Body of pancreas (tissue), 4 donors: ENCODE measurements at regions not wholly inside any gene's neighbourhood (a gene's known extent, or its start where the extent isn't known, plus 50 kb on each side); places are given as distances from the start of the nearest gene placed in this dataset.

ENCODE experiments used
- ATAC-seq: fragments of 150-250 bp; one replicate; pipeline ENCODE4 v1.9.1; 2016
- DNase-seq, 4 donors: peaks; one replicate each; pipeline ENCODE4 v3.0.0-alpha.2; 2019
- H3K27ac ChIP-seq, 4 donors: fragments of 200-600 bp; sonication (generic); 1 replicate in 3 of 4; 2 replicates in 1 of 4; pipeline versions ENCODE4 v1.5.1 to v1.6.1; 2016 to 2019; ENCODE audit warnings: mild to moderate bottlenecking in 1 of 4, mixed read lengths in 1 of 4, moderate library complexity in 1 of 4
- H3K27me3 ChIP-seq, 2 donors: fragments of 200-600 bp; sonication (generic); one replicate each; pipeline ENCODE4 v1.6.0; 2016; ENCODE audit warnings: mild to moderate bottlenecking in 1 of 2
- H3K36me3 ChIP-seq, 2 donors: fragments of 200-600 bp; sonication (generic); replicated peaks in 1 of 2; 2 replicates each; pipeline ENCODE4 v1.5.1; 2016; ENCODE audit warnings: low read depth in 2 of 2; ENCODE audit not compliant: insufficient read depth in 1 of 2
- H3K4me1 ChIP-seq: fragments of 200-600 bp; sonication (generic); one replicate; pipeline ENCODE4 v1.6.0; 2016
- H3K4me3 ChIP-seq, 2 donors: fragments of 200-600 bp; sonication (generic); 1 replicate in 1 of 2; 2 replicates in 1 of 2; pipeline ENCODE4 v1.5.1; 2016 to 2019
- H3K9me3 ChIP-seq, 3 donors: fragments of 200-600 bp; sonication (generic); 1 replicate in 2 of 3; 2 replicates in 1 of 3; pipeline ENCODE4 v1.5.1; 2016
- POLR2A ChIP-seq, 3 donors: fragments of 450-650 bp; IDR thresholded peaks; one replicate each; pipeline ENCODE4 v1.6.1; 2016; ENCODE audit warnings: antibody characterized with exemption in 3 of 3, mild to moderate bottlenecking in 2 of 3
- whole genome bisulfite sequencing, 2 donors: methylation state at CpG; one replicate each; pipeline ENCODE4 v1.1.5; 2017; 5-methylcytosine and 5-hydroxymethylcytosine counted together
- intact Hi-C: fragments of 100-400 bp; cut with DNase I; formaldehyde crosslinking; loops from one replicate; pipeline ENCODE4 v1.15.1; 2023
- TF ChIP-seq, protein P1 (sequence below), 7 experiments: fragments of 450-650 bp in 4 of 7; fragments of 200-600 bp in 3 of 7; sonication (generic) in 3 of 7; IDR thresholded peaks; one replicate each; pipeline ENCODE4 v1.5.1; 2016 to 2019; ENCODE audit warnings: antibody characterized with exemption in 7 of 7

DNA sequence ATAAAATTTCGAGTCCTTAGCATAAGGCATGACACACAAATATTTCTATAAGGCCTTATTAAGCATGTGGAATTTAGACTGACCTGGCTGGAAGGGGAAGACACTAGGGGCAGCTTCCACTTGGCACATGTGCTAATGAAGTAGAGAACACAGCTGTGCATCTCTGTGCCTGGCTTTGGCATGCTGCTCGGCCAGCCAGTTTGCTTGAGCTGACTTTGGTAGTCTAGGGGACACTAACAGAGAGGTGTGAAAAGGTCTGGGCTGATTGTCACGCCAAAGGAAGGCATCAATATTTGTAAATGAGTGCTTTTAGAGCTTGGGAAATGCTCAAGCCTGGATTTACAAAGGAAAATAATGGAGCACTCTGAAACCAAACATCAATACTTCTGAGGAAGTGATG is 723.7 kb downstream of the PRELID2 start:
- H3K36me3 ChIP-seq: no peaks in the 10 kb centered on the region
- no peaks in the 10 kb centered on the region for H3K4me1 ChIP-seq
- WGBS, 2 donors: 59 to 75% methylated on average over 3 of the region's 3 CpGs
- no peak overlapping the region for H3K4me3 ChIP-seq
- intact Hi-C loops: no loop called here
- DNase-seq (no peak), ATAC-seq (no peak)
- no peaks in the 10 kb centered on the region for H3K9me3 ChIP-seq
- no peak overlapping the region for H3K27ac ChIP-seq
- H3K27me3 ChIP-seq: no peaks in the 10 kb centered on the region
- TF ChIP-seq, protein P1, sequence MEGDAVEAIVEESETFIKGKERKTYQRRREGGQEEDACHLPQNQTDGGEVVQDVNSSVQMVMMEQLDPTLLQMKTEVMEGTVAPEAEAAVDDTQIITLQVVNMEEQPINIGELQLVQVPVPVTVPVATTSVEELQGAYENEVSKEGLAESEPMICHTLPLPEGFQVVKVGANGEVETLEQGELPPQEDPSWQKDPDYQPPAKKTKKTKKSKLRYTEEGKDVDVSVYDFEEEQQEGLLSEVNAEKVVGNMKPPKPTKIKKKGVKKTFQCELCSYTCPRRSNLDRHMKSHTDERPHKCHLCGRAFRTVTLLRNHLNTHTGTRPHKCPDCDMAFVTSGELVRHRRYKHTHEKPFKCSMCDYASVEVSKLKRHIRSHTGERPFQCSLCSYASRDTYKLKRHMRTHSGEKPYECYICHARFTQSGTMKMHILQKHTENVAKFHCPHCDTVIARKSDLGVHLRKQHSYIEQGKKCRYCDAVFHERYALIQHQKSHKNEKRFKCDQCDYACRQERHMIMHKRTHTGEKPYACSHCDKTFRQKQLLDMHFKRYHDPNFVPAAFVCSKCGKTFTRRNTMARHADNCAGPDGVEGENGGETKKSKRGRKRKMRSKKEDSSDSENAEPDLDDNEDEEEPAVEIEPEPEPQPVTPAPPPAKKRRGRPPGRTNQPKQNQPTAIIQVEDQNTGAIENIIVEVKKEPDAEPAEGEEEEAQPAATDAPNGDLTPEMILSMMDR (IDR thresholded peaks at IDR 0.05): no peak
- TF ChIP-seq POLR2A (IDR thresholded peaks at IDR 0.05): no peak

DNA sequence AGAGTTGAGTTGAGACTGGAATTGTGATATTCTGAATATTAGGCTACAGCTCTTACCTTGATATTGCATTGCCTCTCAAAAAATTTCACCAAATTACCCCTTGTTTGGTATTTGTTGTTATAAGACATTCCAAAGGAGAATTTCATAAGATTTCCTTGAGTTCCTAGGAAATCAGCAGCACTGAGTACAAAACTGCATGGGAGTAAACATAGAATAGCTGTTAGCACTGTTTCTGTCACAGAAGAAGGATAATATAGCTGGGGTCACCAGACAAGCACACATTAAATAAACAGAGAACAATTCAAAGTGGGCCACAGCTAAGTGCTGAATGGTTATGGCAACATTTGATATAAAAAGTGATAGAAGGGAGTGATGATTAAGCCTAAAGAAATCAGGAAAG is 724.3 kb downstream of the PRELID2 start:
- Histone ChIP-seq H3K36me3 (no peaks in the 10 kb centered on the region), H3K27me3 (no peaks in the 10 kb centered on the region), H3K27ac (no peak overlapping the region), H3K4me1 (no peaks in the 10 kb centered on the region), H3K4me3 (no peak overlapping the region), H3K9me3 (no peaks in the 10 kb centered on the region)
- ATAC-seq (no peak), DNase-seq (no peak)
- TF ChIP-seq POLR2A (IDR thresholded peaks at IDR 0.05): no peak
- TF ChIP-seq, protein P1 (IDR thresholded peaks at IDR 0.05): no peak
- intact Hi-C loops: no loop called here

GRCh38 chr5:145110181-145110580 is 725.0 kb downstream of the PRELID2 start:
- 87 to 90% methylated on average over 5 of the region's 5 CpGs for WGBS, 2 donors

DNA sequence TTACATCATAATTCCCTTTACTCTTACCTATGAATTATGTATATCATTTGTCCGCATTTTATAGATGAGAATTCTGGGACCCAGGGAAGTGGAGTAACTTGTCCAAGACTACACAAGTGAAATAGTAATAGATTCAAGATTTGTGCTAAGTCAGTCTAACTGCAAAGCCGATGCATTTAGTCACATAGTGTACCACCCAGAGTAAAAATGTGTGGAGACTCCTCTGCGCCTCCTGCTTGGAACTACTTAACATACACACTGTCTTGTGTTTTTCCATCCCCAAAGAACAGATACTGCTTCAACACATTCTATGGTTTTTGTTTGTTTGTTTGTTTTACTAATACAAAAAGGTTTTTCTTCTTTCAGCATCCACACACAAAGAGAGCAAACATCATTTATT is 729.8 kb downstream of the PRELID2 start:
- WGBS, 2 donors: 86 to 91% methylated on average over 3 of the region's 3 CpGs
- no peaks in the 10 kb centered on the region for H3K36me3 ChIP-seq
- no peaks in the 10 kb centered on the region for H3K27me3 ChIP-seq
- TF ChIP-seq POLR2A (IDR thresholded peaks at IDR 0.05): no peak
- DNase-seq (no peak), ATAC-seq (no peak)
- H3K9me3 ChIP-seq: no peaks in the 10 kb centered on the region
- H3K27ac ChIP-seq: no peak overlapping the region
- H3K4me3 ChIP-seq: no peak overlapping the region
- no peaks in the 10 kb centered on the region for H3K4me1 ChIP-seq
- intact Hi-C loops: no loop called here

More at GRCh38 chr5:145110181-145110580, 725.0 kb downstream of the PRELID2 start:
- no peaks in the 10 kb centered on the region for H3K36me3 ChIP-seq
- no peaks in the 10 kb centered on the region for H3K9me3 ChIP-seq
- no peak overlapping the region for H3K27ac ChIP-seq
- H3K4me1 ChIP-seq: no peaks in the 10 kb centered on the region
- H3K27me3 ChIP-seq: no peaks in the 10 kb centered on the region
- DNase-seq: no peak
- TF ChIP-seq, protein P1 (IDR thresholded peaks at IDR 0.05): no peak
- TF ChIP-seq POLR2A (IDR thresholded peaks at IDR 0.05): no peak
- no peak for ATAC-seq
- H3K4me3 ChIP-seq: no peak overlapping the region
- intact Hi-C loops: no loop called here

DNA sequence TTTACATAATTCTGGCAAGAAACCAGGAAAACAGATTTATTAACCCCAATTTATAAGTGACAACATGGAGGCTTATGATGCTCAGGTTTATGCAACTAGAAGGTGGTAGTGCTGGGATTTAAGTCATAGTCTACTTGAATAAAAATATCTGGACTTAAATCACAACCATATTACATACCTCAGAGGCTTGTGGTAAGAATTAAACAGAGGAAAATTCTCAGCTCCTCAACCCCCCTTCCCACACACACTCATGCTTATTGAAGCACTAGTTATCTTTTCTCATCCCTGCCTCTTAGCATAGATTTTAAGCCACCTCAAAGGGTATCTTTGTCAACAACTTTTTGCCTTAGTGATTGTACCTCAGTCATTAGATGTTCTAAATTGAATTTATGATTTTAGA is 731.0 kb downstream of the PRELID2 start:
- H3K36me3 ChIP-seq: no peaks in the 10 kb centered on the region
- intact Hi-C loops: no loop called here
- TF ChIP-seq, protein P1 (IDR thresholded peaks at IDR 0.05): no peak
- no peak for TF ChIP-seq POLR2A (IDR thresholded peaks at IDR 0.05)
- H3K27ac ChIP-seq: no peak overlapping the region
- no peak for ATAC-seq
- H3K27me3 ChIP-seq: no peaks in the 10 kb centered on the region
- H3K4me1 ChIP-seq: no peaks in the 10 kb centered on the region
- H3K9me3 ChIP-seq: no peaks in the 10 kb centered on the region
- no peak overlapping the region for H3K4me3 ChIP-seq
- DNase-seq: no peak
